Lower leg skin (tissue), 3 donors: ENCODE measurements at regions not wholly inside any gene's neighbourhood (a gene's known extent, or its start where the extent isn't known, plus 50 kb on each side); places are given as distances from the start of the nearest gene placed in this dataset.

Source experiments
- POLR2A ChIP-seq, 2 donors: fragments of 450-650 bp; IDR thresholded peaks; one replicate each; pipeline ENCODE4 v1.6.1; 2016 to 2017; ENCODE audit warnings: antibody characterized with exemption in 2 of 2, mild to moderate bottlenecking in 1 of 2, moderate library complexity in 1 of 2
- TF ChIP-seq, protein P1 (sequence below), 3 donors: fragments of 450-650 bp; IDR thresholded peaks; one replicate each; pipeline ENCODE4 v1.5.1; 2016; ENCODE audit warnings: antibody characterized with exemption in 3 of 3, mild to moderate bottlenecking in 3 of 3, moderate library complexity in 2 of 3

DNA sequence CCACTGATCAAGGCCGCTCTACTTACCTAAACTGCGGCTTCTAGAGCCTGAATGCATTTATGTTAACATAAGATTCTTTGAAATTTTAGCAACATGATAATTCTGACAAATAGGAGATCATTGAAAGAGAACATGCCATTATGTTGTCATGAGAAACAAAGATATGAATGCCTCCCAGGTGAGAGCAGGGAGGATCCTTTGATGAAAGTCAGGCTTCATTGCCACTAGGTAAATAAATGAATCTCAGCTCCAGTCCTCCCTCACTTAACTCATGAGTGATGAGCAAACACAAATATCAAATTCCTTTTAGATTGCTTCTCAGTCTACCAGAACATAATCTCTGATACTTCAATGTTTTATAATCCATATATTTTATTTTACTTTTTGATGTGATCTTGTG is 463.2 kb upstream of the CDH7 start:
- TF ChIP-seq POLR2A (IDR thresholded peaks at IDR 0.05) = no peak
- TF ChIP-seq, protein P1, sequence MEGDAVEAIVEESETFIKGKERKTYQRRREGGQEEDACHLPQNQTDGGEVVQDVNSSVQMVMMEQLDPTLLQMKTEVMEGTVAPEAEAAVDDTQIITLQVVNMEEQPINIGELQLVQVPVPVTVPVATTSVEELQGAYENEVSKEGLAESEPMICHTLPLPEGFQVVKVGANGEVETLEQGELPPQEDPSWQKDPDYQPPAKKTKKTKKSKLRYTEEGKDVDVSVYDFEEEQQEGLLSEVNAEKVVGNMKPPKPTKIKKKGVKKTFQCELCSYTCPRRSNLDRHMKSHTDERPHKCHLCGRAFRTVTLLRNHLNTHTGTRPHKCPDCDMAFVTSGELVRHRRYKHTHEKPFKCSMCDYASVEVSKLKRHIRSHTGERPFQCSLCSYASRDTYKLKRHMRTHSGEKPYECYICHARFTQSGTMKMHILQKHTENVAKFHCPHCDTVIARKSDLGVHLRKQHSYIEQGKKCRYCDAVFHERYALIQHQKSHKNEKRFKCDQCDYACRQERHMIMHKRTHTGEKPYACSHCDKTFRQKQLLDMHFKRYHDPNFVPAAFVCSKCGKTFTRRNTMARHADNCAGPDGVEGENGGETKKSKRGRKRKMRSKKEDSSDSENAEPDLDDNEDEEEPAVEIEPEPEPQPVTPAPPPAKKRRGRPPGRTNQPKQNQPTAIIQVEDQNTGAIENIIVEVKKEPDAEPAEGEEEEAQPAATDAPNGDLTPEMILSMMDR (IDR thresholded peaks at IDR 0.05) = no peak
